ENCODE measurements at regions not wholly inside any gene's neighbourhood (a gene's known extent, or its start where the extent isn't known, plus 50 kb on each side); places are given as distances from the start of the nearest gene placed in this dataset.

DNA sequence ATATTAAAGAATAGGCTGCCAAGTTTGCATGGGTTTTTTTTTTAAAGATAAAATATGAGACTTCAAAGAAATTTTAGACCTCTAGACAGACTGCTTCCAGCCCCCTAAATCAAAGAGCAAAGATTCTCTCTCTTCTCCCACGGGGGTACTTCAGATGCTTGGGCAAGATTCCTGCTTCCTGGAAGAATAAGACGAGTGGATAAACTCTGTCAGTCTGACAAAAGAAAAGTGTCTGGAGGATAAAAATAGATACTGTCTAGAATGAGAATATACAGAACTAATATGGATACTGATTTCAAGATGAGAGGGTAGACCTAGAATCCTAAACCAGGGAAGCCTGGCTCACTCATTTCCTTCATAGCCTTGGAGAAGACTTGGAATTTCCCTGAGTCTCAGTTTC, 435.1 kb downstream of the FOXO1 start:
- no peak for DNase-seq (ENCODE audit: low read depth, low spot score)
- Histone ChIP-seq H3K4me1 (ENCODE audit: control insufficient read depth, insufficient read depth, low read length) (no peaks in the 10 kb centered on the region), H3K4me2 (ENCODE audit: control insufficient read depth, insufficient read depth) (no peak overlapping the region), H3K27ac (ENCODE audit: control insufficient read depth, insufficient read depth) (no peak overlapping the region), H2AFZ (ENCODE audit: control insufficient read depth, low read depth, low read length) (no peak overlapping the region), H3K4me3 (no peak overlapping the region), H3K79me2 (ENCODE audit: control insufficient read depth, insufficient read depth, low read length) (no peaks in the 10 kb centered on the region), H3K27me3 (replicated peaks in 1 of 2; ENCODE audit: control insufficient read depth in 2 of 2, insufficient read depth in 2 of 2, low read length in 1 of 2) (peaks cover 0 to 3% of the 10 kb centered on the region in 2 experiments; a peak in 3 of 4 replicates), H3K9ac (ENCODE audit: control insufficient read depth, insufficient read depth, low read length) (no peak overlapping the region), H3K36me3 (ENCODE audit: control insufficient read depth in 2 of 2, insufficient read depth in 2 of 2, low read length in 1 of 2) (no peaks in the 10 kb centered on the region), H4K20me1 (ENCODE audit: control insufficient read depth, insufficient read depth) (no peaks in the 10 kb centered on the region), H3K9me3 (replicated peaks; ENCODE audit: control insufficient read depth, insufficient read depth, low read length) (no peaks in the 10 kb centered on the region; the same call in 2 of the 3 replicates)
- in situ Hi-C loops (cut with MboI) (no loop called here), intact Hi-C loops (cut with micrococcal nuclease; ENCODE audit: unreplicated experiment) (no loop called here)
- no TSS peak for BruUV-seq (replicated peaks)
- SMC1A ChIA-PET (ENCODE audit: uncharacterized antibody, unreplicated experiment): interaction anchor here (1.1 kb wide), 1 partner anchor 11 kb away, joined by 3 read pairs; no protein-coding TSS in a partner anchor
- CTCF ChIA-PET: no interaction called here
- TF ChIP-seq PML (IDR thresholded peaks at IDR 0.05; ENCODE audit: low read length) (no peak), E4F1 (IDR thresholded peaks at IDR 0.05; ENCODE audit: borderline replicate concordance, partially characterized antibody) (no peak), CHD1 (IDR thresholded peaks at IDR 0.05; ENCODE audit: low read depth, low read length) (no peak), RBBP5 (conservative IDR thresholded peaks at IDR 0.05) (no peak), ZZZ3 (IDR thresholded peaks at IDR 0.05; ENCODE audit: control insufficient read depth, insufficient read length, low read depth) (no peak), NFXL1 (IDR thresholded peaks at IDR 0.05; ENCODE audit: borderline replicate concordance) (no peak), NFYA (IDR thresholded peaks at IDR 0.05; ENCODE audit: borderline replicate concordance, low read depth, low read length) (no peak), ZNF274 (IDR thresholded peaks at IDR 0.05; ENCODE audit: insufficient read depth, insufficient read length) (no peak), SUZ12 (IDR thresholded peaks at IDR 0.05; ENCODE audit: unreplicated experiment) (no peak), KLF5 (IDR thresholded peaks at IDR 0.05; ENCODE audit: partially characterized antibody) (no peak), CHD4 (IDR thresholded peaks at IDR 0.05) (no peak), SREBF1 (IDR thresholded peaks at IDR 0.05; ENCODE audit: low read length) (no peak), ETV6 (conservative IDR thresholded peaks at IDR 0.05 in 1 of 2, IDR thresholded peaks at IDR 0.05 in 1 of 2; ENCODE audit: borderline replicate concordance in 1 of 2, low read depth in 1 of 2) (no peak), PAX8 (IDR thresholded peaks at IDR 0.05) (no peak), POLR2AphosphoS2 (IDR thresholded peaks at IDR 0.05; ENCODE audit: low read depth, low read length) (no peak), EED (IDR thresholded peaks at IDR 0.05; ENCODE audit: low read depth) (no peak), MXI1 (IDR thresholded peaks at IDR 0.05; ENCODE audit: low read depth, low read length) (no peak), WRNIP1 (IDR thresholded peaks at IDR 0.05; ENCODE audit: borderline replicate concordance, low read depth, low read length) (no peak), BMI1 (IDR thresholded peaks at IDR 0.05; ENCODE audit: borderline replicate concordance) (no peak)
- TF ChIP-seq, protein P1, sequence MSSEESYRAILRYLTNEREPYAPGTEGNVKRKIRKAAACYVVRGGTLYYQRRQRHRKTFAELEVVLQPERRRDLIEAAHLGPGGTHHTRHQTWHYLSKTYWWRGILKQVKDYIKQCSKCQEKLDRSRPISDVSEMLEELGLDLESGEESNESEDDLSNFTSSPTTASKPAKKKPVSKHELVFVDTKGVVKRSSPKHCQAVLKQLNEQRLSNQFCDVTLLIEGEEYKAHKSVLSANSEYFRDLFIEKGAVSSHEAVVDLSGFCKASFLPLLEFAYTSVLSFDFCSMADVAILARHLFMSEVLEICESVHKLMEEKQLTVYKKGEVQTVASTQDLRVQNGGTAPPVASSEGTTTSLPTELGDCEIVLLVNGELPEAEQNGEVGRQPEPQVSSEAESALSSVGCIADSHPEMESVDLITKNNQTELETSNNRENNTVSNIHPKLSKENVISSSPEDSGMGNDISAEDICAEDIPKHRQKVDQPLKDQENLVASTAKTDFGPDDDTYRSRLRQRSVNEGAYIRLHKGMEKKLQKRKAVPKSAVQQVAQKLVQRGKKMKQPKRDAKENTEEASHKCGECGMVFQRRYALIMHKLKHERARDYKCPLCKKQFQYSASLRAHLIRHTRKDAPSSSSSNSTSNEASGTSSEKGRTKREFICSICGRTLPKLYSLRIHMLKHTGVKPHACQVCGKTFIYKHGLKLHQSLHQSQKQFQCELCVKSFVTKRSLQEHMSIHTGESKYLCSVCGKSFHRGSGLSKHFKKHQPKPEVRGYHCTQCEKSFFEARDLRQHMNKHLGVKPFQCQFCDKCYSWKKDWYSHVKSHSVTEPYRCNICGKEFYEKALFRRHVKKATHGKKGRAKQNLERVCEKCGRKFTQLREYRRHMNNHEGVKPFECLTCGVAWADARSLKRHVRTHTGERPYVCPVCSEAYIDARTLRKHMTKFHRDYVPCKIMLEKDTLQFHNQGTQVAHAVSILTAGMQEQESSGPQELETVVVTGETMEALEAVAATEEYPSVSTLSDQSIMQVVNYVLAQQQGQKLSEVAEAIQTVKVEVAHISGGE (CRISPR knock-in tag; IDR thresholded peaks at IDR 0.05): no peak
- WGBS (ENCODE audit: insufficient coverage, insufficient replicate concordance, low lambda C conversion rate, missing lambda C conversion rate): 21% methylated on average over 2 of the region's 2 CpGs
- POLR2A ChIA-PET: no interaction called here
- RAD21 ChIA-PET (ENCODE audit: unreplicated experiment): no interaction called here
- no peak for FAIRE-seq
- no peak for ATAC-seq
